ENCODE measurements at regions not wholly inside any gene's neighbourhood (a gene's known extent, or its start where the extent isn't known, plus 50 kb on each side); places are given as distances from the start of the nearest gene placed in this dataset.

DNA sequence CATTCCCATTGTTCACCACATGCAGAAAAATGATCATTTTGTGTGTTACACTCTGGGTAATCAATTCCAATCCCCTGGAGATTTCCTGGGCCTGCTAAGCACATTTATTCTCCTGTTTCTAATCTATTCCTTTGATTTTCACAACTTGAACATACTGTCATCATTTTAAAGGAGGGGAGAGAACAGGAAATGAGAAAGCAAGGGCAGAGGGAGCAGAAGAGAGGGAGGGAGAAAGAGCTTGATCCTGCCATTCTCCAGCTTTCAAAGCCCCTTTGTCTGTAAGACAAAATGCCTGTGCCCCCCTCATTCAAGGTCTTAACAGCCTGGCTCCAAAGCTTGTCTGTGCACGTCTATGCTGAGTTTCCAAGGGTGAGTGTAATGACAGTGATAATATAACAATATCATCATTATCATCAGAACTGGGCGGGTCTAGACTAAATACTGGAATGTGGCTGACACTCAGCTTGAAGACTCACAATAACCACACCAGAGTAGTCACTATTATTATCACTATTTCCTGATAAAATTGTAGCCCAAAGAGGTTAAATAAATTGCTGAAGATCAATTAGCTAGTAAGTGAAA, 164.4 kb upstream of the KLHL29 start:
- TF ChIP-seq, protein P1, sequence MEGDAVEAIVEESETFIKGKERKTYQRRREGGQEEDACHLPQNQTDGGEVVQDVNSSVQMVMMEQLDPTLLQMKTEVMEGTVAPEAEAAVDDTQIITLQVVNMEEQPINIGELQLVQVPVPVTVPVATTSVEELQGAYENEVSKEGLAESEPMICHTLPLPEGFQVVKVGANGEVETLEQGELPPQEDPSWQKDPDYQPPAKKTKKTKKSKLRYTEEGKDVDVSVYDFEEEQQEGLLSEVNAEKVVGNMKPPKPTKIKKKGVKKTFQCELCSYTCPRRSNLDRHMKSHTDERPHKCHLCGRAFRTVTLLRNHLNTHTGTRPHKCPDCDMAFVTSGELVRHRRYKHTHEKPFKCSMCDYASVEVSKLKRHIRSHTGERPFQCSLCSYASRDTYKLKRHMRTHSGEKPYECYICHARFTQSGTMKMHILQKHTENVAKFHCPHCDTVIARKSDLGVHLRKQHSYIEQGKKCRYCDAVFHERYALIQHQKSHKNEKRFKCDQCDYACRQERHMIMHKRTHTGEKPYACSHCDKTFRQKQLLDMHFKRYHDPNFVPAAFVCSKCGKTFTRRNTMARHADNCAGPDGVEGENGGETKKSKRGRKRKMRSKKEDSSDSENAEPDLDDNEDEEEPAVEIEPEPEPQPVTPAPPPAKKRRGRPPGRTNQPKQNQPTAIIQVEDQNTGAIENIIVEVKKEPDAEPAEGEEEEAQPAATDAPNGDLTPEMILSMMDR (IDR thresholded peaks at IDR 0.05), result no peak
- Histone ChIP-seq H3K4me1 (no peaks in the 10 kb centered on the region), H3K27ac (no peak overlapping the region), H3K9me3 (no peaks in the 10 kb centered on the region), H3K36me3 (ENCODE audit: insufficient read depth in 1 of 2, low read depth in 1 of 2) (no peaks in the 10 kb centered on the region), H3K27me3 (ENCODE audit: insufficient read depth in 3 of 3, low read length in 2 of 3) (no peaks in the 10 kb centered on the region), H3K4me3 (no peak overlapping the region)
- 66 to 73% (median 70%) methylated on average over 2 of the region's 2 CpGs for WGBS, 3 donors
- ATAC-seq (no peak), DNase-seq (no peak)
- intact Hi-C loops (cut with DNase I), result no loop called here

GRCh38 chr2:23221236-23221635, 163.7 kb upstream of the KLHL29 start:
- ATAC-seq (no peak), DNase-seq (no peak)
- H3K36me3 ChIP-seq (ENCODE audit: insufficient read depth in 1 of 2, low read depth in 1 of 2), result no peaks in the 10 kb centered on the region
- TF ChIP-seq, protein P1 (IDR thresholded peaks at IDR 0.05), result no peak
- H3K27ac ChIP-seq, result no peak overlapping the region
- no peaks in the 10 kb centered on the region for H3K27me3 ChIP-seq (ENCODE audit: insufficient read depth in 3 of 3, low read length in 2 of 3)
- H3K9me3 ChIP-seq, result no peaks in the 10 kb centered on the region
- 69 to 86% (median 76%) methylated on average over 5 of the region's 5 CpGs for WGBS, 3 donors
- intact Hi-C loops (cut with DNase I), result no loop called here
- no peak overlapping the region for H3K4me3 ChIP-seq
- H3K4me1 ChIP-seq, result no peaks in the 10 kb centered on the region

DNA sequence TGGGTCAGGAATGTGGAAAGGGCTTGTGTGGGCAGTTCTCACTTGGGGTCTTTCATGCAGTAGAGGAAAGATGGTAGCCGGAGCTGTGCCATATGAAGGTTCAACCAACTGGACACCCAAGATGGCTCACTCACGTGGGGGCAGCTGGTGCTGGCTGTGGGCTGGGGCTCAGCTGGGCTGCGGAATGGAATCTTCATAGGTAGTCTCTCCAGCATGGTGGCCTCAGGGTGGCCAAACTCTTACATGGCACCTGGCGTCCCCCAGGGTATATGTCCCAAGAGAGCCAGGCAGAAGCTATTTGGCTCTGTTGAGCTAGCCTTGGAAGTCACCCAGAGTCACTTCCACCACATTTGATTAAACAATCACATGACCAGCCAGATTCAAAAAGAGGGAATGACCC, 163.1 kb upstream of the KLHL29 start:
- H3K4me1 ChIP-seq, result no peaks in the 10 kb centered on the region
- 78 to 83% (median 80%) methylated on average over 4 of the region's 4 CpGs for WGBS, 3 donors

DNA sequence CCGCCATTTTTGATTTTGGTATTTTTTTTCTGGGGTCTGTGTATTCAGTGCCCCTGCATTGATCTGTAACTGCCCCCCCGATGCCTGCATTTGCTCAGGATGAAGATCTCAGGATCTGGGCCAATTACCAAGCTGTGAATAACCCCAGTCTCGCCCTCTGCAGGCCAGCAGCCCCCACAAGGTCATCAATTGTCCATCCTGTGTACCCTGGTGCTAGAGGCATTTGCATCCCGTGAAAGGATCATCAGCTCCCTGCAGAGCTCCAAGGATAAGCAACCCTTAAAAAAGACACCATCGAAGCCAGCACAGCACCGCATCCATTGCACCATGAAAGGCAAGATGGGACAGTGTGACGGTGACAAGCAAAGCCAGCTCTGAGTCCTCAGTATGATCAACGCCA, 154.1 kb upstream of the KLHL29 start:
- Histone ChIP-seq H3K9me3 (no peaks in the 10 kb centered on the region), H3K36me3 (ENCODE audit: insufficient read depth in 1 of 2, low read depth in 1 of 2) (no peaks in the 10 kb centered on the region), H3K27me3 (ENCODE audit: insufficient read depth in 3 of 3, low read length in 2 of 3) (no peaks in the 10 kb centered on the region), H3K4me1 (no peaks in the 10 kb centered on the region), H3K27ac (no peak overlapping the region), H3K4me3 (no peak overlapping the region)
- intact Hi-C loops (cut with DNase I), result no loop called here
- no peak for DNase-seq
- TF ChIP-seq, protein P1 (IDR thresholded peaks at IDR 0.05), result no peak
- 71 to 82% (median 78%) methylated on average over 7 to 8 of the region's 8 CpGs for WGBS, 3 donors
- ATAC-seq, result no peak

More for the DNA sequence above, 163.1 kb upstream of the KLHL29 start:
- no peak overlapping the region for H3K27ac ChIP-seq
- H3K4me3 ChIP-seq, result no peak overlapping the region
- no peaks in the 10 kb centered on the region for H3K36me3 ChIP-seq (ENCODE audit: insufficient read depth in 1 of 2, low read depth in 1 of 2)
- TF ChIP-seq, protein P1 (IDR thresholded peaks at IDR 0.05), result no peak
- H3K9me3 ChIP-seq, result no peaks in the 10 kb centered on the region
- DNase-seq, result no peak
- no peaks in the 10 kb centered on the region for H3K27me3 ChIP-seq (ENCODE audit: insufficient read depth in 3 of 3, low read length in 2 of 3)
- intact Hi-C loops (cut with DNase I), result no loop called here
- no peak for ATAC-seq

- H3K4me1 ChIP-seq, result no peaks in the 10 kb centered on the region
- intact Hi-C loops (cut with DNase I), result no loop called here
- H3K27ac ChIP-seq, result no peak overlapping the region
- ATAC-seq, result no peak
- H3K4me3 ChIP-seq, result no peak overlapping the region
- no peaks in the 10 kb centered on the region for H3K9me3 ChIP-seq
- WGBS, 3 donors, result 87 to 91% (median 87%) methylated on average over 7 of the region's 7 CpGs
- TF ChIP-seq, protein P1 (IDR thresholded peaks at IDR 0.05), result no peak
- H3K27me3 ChIP-seq (ENCODE audit: insufficient read depth in 3 of 3, low read length in 2 of 3), result no peaks in the 10 kb centered on the region
- DNase-seq, result no peak
- H3K36me3 ChIP-seq (ENCODE audit: insufficient read depth in 1 of 2, low read depth in 1 of 2), result no peaks in the 10 kb centered on the region
Observed at GRCh38 chr2:23231865-23232264, 153.1 kb upstream of the KLHL29 start.

Data from psoas muscle (tissue), 7 donors.